Spleen (tissue), 7 donors: ENCODE measurements at regions not wholly inside any gene's neighbourhood (a gene's known extent, or its start where the extent isn't known, plus 50 kb on each side); places are given as distances from the start of the nearest gene placed in this dataset.

Experiments
- CTCF ChIP-seq, 11 experiments: fragments of 200-600 bp in 7 of 11; fragments of 450-650 bp in 4 of 11; sonication (generic) in 4 of 11; IDR thresholded peaks in 8 of 11; conservative IDR thresholded peaks in 3 of 11; 1 replicate in 7 of 11; 2 replicates in 4 of 11; pipeline versions ENCODE4 v1.4.0 to v1.8.0; 2016 to 2021; ENCODE audit warnings: antibody characterized with exemption in 11 of 11, inconsistent platforms in 4 of 11, mild to moderate bottlenecking in 1 of 11
- POLR2A ChIP-seq, 3 donors: fragments of 450-650 bp; IDR thresholded peaks; one replicate each; pipeline ENCODE4 v1.5.1; 2017; ENCODE audit warnings: antibody characterized with exemption in 3 of 3, mild to moderate bottlenecking in 1 of 3
- donor health status: DM: no; HTN: no; CAD: no; lungs with moderate emphysema.
- donor health status: DM: no; HTN: no; CAD: no.
- donor health status: DM: no; HTN: no; CAD: no.

- TF ChIP-seq CTCF (IDR thresholded peaks at IDR 0.05 in 8 of 11, conservative IDR thresholded peaks at IDR 0.05 in 3 of 11) (no peak), POLR2A (IDR thresholded peaks at IDR 0.05) (no peak)
These were observed 886.0 kb downstream of the SUCLG1 start for GRCh38 chr2:83573060-83573459.
